WTC11 (cell line): ENCODE measurements at regions not wholly inside any gene's neighbourhood (a gene's known extent, or its start where the extent isn't known, plus 50 kb on each side); places are given as distances from the start of the nearest gene placed in this dataset.

Experiments
- ATAC-seq: fragments of 200-7000 bp; cut with Tn5 transposase; 2 replicates; pipeline ENCODE4 v1.10.0; 2021; ENCODE audit warnings: mild to moderate bottlenecking, moderate library complexity
- CTCF ChIA-PET: fragments of 300-600 bp; sonication (Branson Sonifier 250); formaldehyde crosslinking; loops from one replicate; lab custom pipeline; 2021; ENCODE audit warnings: antibody characterized with exemption; lab: Charles Lee
- POLR2A ChIA-PET: fragments of 350-600 bp; sonication (Branson Sonifier 250); formaldehyde crosslinking; loops from one replicate; lab custom pipeline; 2021; ENCODE audit warnings: antibody characterized with exemption; lab: Charles Lee
- DNase-seq: peaks from one replicate; pipeline ENCODE4 v3.0.0; 2021; ENCODE audit warnings: low spot score
- H3K27ac Mint-ChIP-seq: 2 replicates; pipeline ENCODE4 v1.8.0; 2021; ENCODE audit warnings: mixed read lengths
- H3K27me3 Mint-ChIP-seq: 2 replicates; pipeline ENCODE4 v1.8.0; 2021; ENCODE audit warnings: low read depth, mild to moderate bottlenecking, moderate library complexity, mixed read lengths
- H3K36me3 Mint-ChIP-seq: 2 replicates; pipeline ENCODE4 v1.8.0; 2021; ENCODE audit warnings: mixed read lengths
- H3K4me1 Mint-ChIP-seq: 2 replicates; pipeline ENCODE4 v1.8.0; 2022; ENCODE audit warnings: mixed read lengths
- H3K4me3 Mint-ChIP-seq: 2 replicates; pipeline ENCODE4 v1.8.0; 2021; ENCODE audit warnings: mild to moderate bottlenecking, moderate library complexity, mixed read lengths
- H3K9me3 Mint-ChIP-seq: 2 replicates; pipeline ENCODE4 v1.8.0; 2021; ENCODE audit warnings: mixed read lengths
- ATF2 ChIP-seq: sonication (generic); formaldehyde crosslinking; IDR thresholded peaks from 2 replicates; pipeline ENCODE4 v1.8.1; 2022; ENCODE audit warnings: low read depth, missing genetic modification reagents, borderline replicate concordance
- CBFB ChIP-seq: sonication (generic); formaldehyde crosslinking; IDR thresholded peaks from 2 replicates; pipeline ENCODE4 v1.8.1; 2022; ENCODE audit warnings: mild to moderate bottlenecking, low read depth, missing genetic modification reagents
- CREM ChIP-seq: sonication (generic); formaldehyde crosslinking; IDR thresholded peaks from 2 replicates; pipeline ENCODE4 v1.8.1; 2022; ENCODE audit warnings: mild to moderate bottlenecking, missing genetic modification reagents, moderate library complexity
- CTCF ChIP-seq: fragments of 200-600 bp; IDR thresholded peaks from 2 replicates; pipeline ENCODE4 v1.8.0; 2022; ENCODE audit warnings: antibody characterized with exemption
- FOXK1 ChIP-seq: sonication (generic); formaldehyde crosslinking; IDR thresholded peaks from 2 replicates; pipeline ENCODE4 v1.8.0; 2022; ENCODE audit warnings: mild to moderate bottlenecking, moderate library complexity, missing genetic modification reagents
- FOXP1 ChIP-seq: sonication (generic); formaldehyde crosslinking; IDR thresholded peaks from 2 replicates; pipeline ENCODE4 v1.8.0; 2022; ENCODE audit warnings: missing genetic modification reagents, mild to moderate bottlenecking, moderate library complexity, borderline replicate concordance
- GRHL2 ChIP-seq: fragments of 250-450 bp; sonication (Bioruptor Pico); IDR thresholded peaks from 2 replicates; pipeline ENCODE4 v1.8.0; 2022; ENCODE audit warnings: mild to moderate bottlenecking, moderate library complexity; ENCODE audit not compliant: insufficient replicate concordance, severe bottlenecking
- MAX ChIP-seq: sonication (generic); formaldehyde crosslinking; IDR thresholded peaks from 2 replicates; pipeline ENCODE4 v1.8.0; 2022; ENCODE audit warnings: mild to moderate bottlenecking, missing genetic modification reagents
- NFATC4 ChIP-seq: fragments of 250-450 bp; sonication (Bioruptor Pico); IDR thresholded peaks from 2 replicates; pipeline ENCODE4 v1.9.0; 2021; ENCODE audit warnings: mild to moderate bottlenecking
- NFE2L1 ChIP-seq: sonication (generic); formaldehyde crosslinking; IDR thresholded peaks from 2 replicates; pipeline ENCODE4 v1.8.1; 2023; ENCODE audit warnings: missing genetic modification reagents
- OVOL2 ChIP-seq: fragments of 250-450 bp; sonication (Bioruptor Pico); IDR thresholded peaks from 2 replicates; pipeline ENCODE4 v1.9.0; 2021; ENCODE audit warnings: mild to moderate bottlenecking, borderline replicate concordance
- PREB ChIP-seq: sonication (generic); formaldehyde crosslinking; IDR thresholded peaks from 2 replicates; pipeline ENCODE4 v1.8.1; 2022; ENCODE audit warnings: mild to moderate bottlenecking, missing genetic modification reagents, moderate library complexity, borderline replicate concordance
- RELA ChIP-seq: sonication (generic); formaldehyde crosslinking; IDR thresholded peaks from 2 replicates; pipeline ENCODE4 v1.8.1; 2022; ENCODE audit warnings: missing genetic modification reagents, mild to moderate bottlenecking, borderline replicate concordance
- RORB ChIP-seq: fragments of 250-450 bp; sonication (Bioruptor Pico); IDR thresholded peaks from 2 replicates; pipeline ENCODE4 v1.9.0; 2021; ENCODE audit warnings: mild to moderate bottlenecking
- SOX15 ChIP-seq: fragments of 250-450 bp; sonication (Bioruptor Pico); IDR thresholded peaks from 2 replicates; pipeline ENCODE4 v1.9.0; 2021; ENCODE audit warnings: mild to moderate bottlenecking
- TP53 ChIP-seq: sonication (generic); formaldehyde crosslinking; IDR thresholded peaks from 2 replicates; pipeline ENCODE4 v1.8.1; 2023; ENCODE audit warnings: mild to moderate bottlenecking, missing genetic modification reagents
- USF2 ChIP-seq: sonication (generic); formaldehyde crosslinking; IDR thresholded peaks from 2 replicates; pipeline ENCODE4 v1.8.1; 2023; ENCODE audit warnings: mild to moderate bottlenecking, missing genetic modification reagents, moderate library complexity
- ZMAT4 ChIP-seq: fragments of 250-450 bp; sonication (Bioruptor Pico); IDR thresholded peaks from 2 replicates; pipeline ENCODE4 v1.9.0; 2021; ENCODE audit warnings: mild to moderate bottlenecking
- ZNF232 ChIP-seq: sonication (generic); formaldehyde crosslinking; IDR thresholded peaks from 2 replicates; pipeline ENCODE4 v1.8.0; 2022; ENCODE audit warnings: mild to moderate bottlenecking, missing genetic modification reagents
- ZNF281 ChIP-seq: sonication (generic); formaldehyde crosslinking; IDR thresholded peaks from 2 replicates; pipeline ENCODE4 v1.8.0; 2023; ENCODE audit warnings: mild to moderate bottlenecking, missing genetic modification reagents
- ZNF317 ChIP-seq: sonication (generic); formaldehyde crosslinking; IDR thresholded peaks from 2 replicates; pipeline ENCODE4 v1.8.1; 2023; ENCODE audit warnings: low read depth, mild to moderate bottlenecking, moderate library complexity, missing genetic modification reagents, borderline replicate concordance
- ZNF532 ChIP-seq: fragments of 250-450 bp; sonication (Bioruptor Pico); IDR thresholded peaks from 2 replicates; pipeline ENCODE4 v1.9.0; 2021; ENCODE audit warnings: mild to moderate bottlenecking, borderline replicate concordance
- ZNF671 ChIP-seq: fragments of 250-450 bp; sonication (Bioruptor Pico); IDR thresholded peaks from 2 replicates; pipeline ENCODE4 v1.8.0; 2021; ENCODE audit warnings: mild to moderate bottlenecking

- TF ChIP-seq ZMAT4 (CRISPR knock-in tag) = no peak
- TF ChIP-seq ZNF281 (CRISPR knock-in tag) = no peak
- TF ChIP-seq FOXK1 (CRISPR knock-in tag) = no peak
- no peak for TF ChIP-seq OVOL2 (CRISPR knock-in tag)
- TF ChIP-seq NFE2L1 (CRISPR knock-in tag) = no peak
- no peak for TF ChIP-seq RELA
- TF ChIP-seq NFATC4 (CRISPR knock-in tag) = no peak
- TF ChIP-seq ZNF317 = no peak
- TF ChIP-seq RORB (CRISPR knock-in tag) = no peak
- no peak for TF ChIP-seq SOX15 (CRISPR knock-in tag)
- TF ChIP-seq MAX (CRISPR knock-in tag) = no peak
- no peak for TF ChIP-seq ZNF671 (CRISPR knock-in tag)
- no peak for TF ChIP-seq PREB (CRISPR knock-in tag)
- no peak for TF ChIP-seq TP53 (CRISPR knock-in tag)
- no peak for TF ChIP-seq ATF2 (CRISPR knock-in tag)
These were observed 520.9 kb downstream of the HTR1B start (continued) for GRCh38 chr6:76942203-76942966.

- H3K27ac Mint-ChIP-seq = no peak overlapping the region
- ChIA-PET CTCF (no interaction called here), POLR2A (no interaction called here)
- H3K4me1 Mint-ChIP-seq = no peaks in the 10 kb centered on the region
- DNase-seq (no peak), ATAC-seq (no peak)
- no peaks in the 10 kb centered on the region for H3K27me3 Mint-ChIP-seq
- no peaks in the 10 kb centered on the region for H3K36me3 Mint-ChIP-seq
- H3K4me3 Mint-ChIP-seq = no peak overlapping the region
- H3K9me3 Mint-ChIP-seq = no peaks in the 10 kb centered on the region
- no peak for TF ChIP-seq CBFB (CRISPR knock-in tag)
- TF ChIP-seq FOXP1 = no peak
- TF ChIP-seq CTCF = no peak
- no peak for TF ChIP-seq USF2 (CRISPR knock-in tag)
- no peak for TF ChIP-seq ZNF232 (CRISPR knock-in tag)
- TF ChIP-seq CREM (CRISPR knock-in tag) = no peak
- TF ChIP-seq GRHL2 (CRISPR knock-in tag) = no peak
- TF ChIP-seq ZNF532 (CRISPR knock-in tag) = no peak
These were observed 523.1 kb downstream of the HTR1B start for GRCh38 chr6:76940191-76940590.
